ENCODE measurements at regions not wholly inside any gene's neighbourhood (a gene's known extent, or its start where the extent isn't known, plus 50 kb on each side); places are given as distances from the start of the nearest gene placed in this dataset.

GRCh38 chr7:142546452-142546851, 202.8 kb upstream of the PRSS1 start:
- Histone ChIP-seq H3K36me3 (ENCODE audit: control insufficient read depth in 1 of 2, insufficient read depth in 2 of 2, low read length in 2 of 2) (no peaks in the 10 kb centered on the region), H4K20me1 (ENCODE audit: insufficient read depth) (no peaks in the 10 kb centered on the region), H3K9me2 (ENCODE audit: insufficient read depth) (no peaks in the 10 kb centered on the region), H3K4me3 (replicated peaks in 1 of 2; ENCODE audit: low read depth in 1 of 2, low read length in 2 of 2) (no peak overlapping the region), H3K79me2 (ENCODE audit: insufficient read depth, low read length) (no peaks in the 10 kb centered on the region), H3K9ac (ENCODE audit: low read length) (no peak overlapping the region), H3K4me2 (ENCODE audit: low read length) (no peak overlapping the region), H2AFZ (ENCODE audit: low read depth, low read length, poor library complexity, severe bottlenecking) (no peak overlapping the region), H3K27me3 (ENCODE audit: insufficient read depth, low read length) (no peaks in the 10 kb centered on the region), H3K9me3 (ENCODE audit: control insufficient read depth in 1 of 2, insufficient read depth in 1 of 2, low read depth in 1 of 2, low read length in 2 of 2) (no peaks in the 10 kb centered on the region), H3K4me1 (ENCODE audit: control insufficient read depth in 1 of 2, insufficient read depth in 2 of 2, low read length in 2 of 2) (no peaks in the 10 kb centered on the region), H3K27ac (ENCODE audit: low read depth, low read length) (no peak overlapping the region)
- RAD21 ChIA-PET (ENCODE audit: low non-redundant PET in 1 of 2, low total read pairs in 2 of 2, uncharacterized antibody in 2 of 2, unreplicated experiment in 2 of 2), result no interaction called here
- no TSS peak for BruUV-seq (replicated peaks)
- CTCF ChIA-PET, result interaction anchor here (0.9 to 1.9 kb wide), 5 partner anchors 10 to 41 kb away, joined by 3 to 15 read pairs (median 5); no protein-coding TSS in a partner anchor
- DNase-seq (ENCODE audit: low read depth, low spot score), result no peak
- intact Hi-C loops (cut with micrococcal nuclease), result no loop called here
- TF ChIP-seq YY1 (IDR thresholded peaks at IDR 0.05; ENCODE audit: extremely low read depth, insufficient replicate concordance, low read depth, low read length) (no peak), POLR2AphosphoS5 (IDR thresholded peaks at IDR 0.05; ENCODE audit: low read depth, low read length) (no peak), ZBTB33 (IDR thresholded peaks at IDR 0.05; ENCODE audit: extremely low read depth, insufficient replicate concordance, low read length) (no peak)
- POLR2A ChIA-PET, result interaction anchor here (0.9 kb wide), 1 partner anchor 9 kb away, joined by 3 read pairs; no protein-coding TSS in a partner anchor
- ATAC-seq, result no peak

GRCh38 chr7:142542942-142543341, 206.3 kb upstream of the PRSS1 start:
- Histone ChIP-seq H3K9me3 (ENCODE audit: control insufficient read depth in 1 of 2, insufficient read depth in 1 of 2, low read depth in 1 of 2, low read length in 2 of 2) (no peaks in the 10 kb centered on the region), H3K27me3 (ENCODE audit: insufficient read depth, low read length) (no peaks in the 10 kb centered on the region), H3K79me2 (ENCODE audit: insufficient read depth, low read length) (no peaks in the 10 kb centered on the region), H3K4me1 (ENCODE audit: control insufficient read depth in 1 of 2, insufficient read depth in 2 of 2, low read length in 2 of 2) (peaks cover 0 to 11% of the 10 kb centered on the region in 2 experiments; a peak in 1 of 4 replicates), H3K36me3 (ENCODE audit: control insufficient read depth in 1 of 2, insufficient read depth in 2 of 2, low read length in 2 of 2) (no peaks in the 10 kb centered on the region), H3K4me2 (ENCODE audit: low read length) (no peak overlapping the region), H3K4me3 (replicated peaks in 1 of 2; ENCODE audit: low read depth in 1 of 2, low read length in 2 of 2) (no peak overlapping the region), H4K20me1 (ENCODE audit: insufficient read depth) (no peaks in the 10 kb centered on the region), H3K9me2 (ENCODE audit: insufficient read depth) (no peaks in the 10 kb centered on the region), H2AFZ (ENCODE audit: low read depth, low read length, poor library complexity, severe bottlenecking) (no peak overlapping the region), H3K27ac (ENCODE audit: low read depth, low read length) (no peak overlapping the region), H3K9ac (ENCODE audit: low read length) (no peak overlapping the region)
- BruUV-seq (replicated peaks), result no TSS peak
- DNase-seq (ENCODE audit: low read depth, low spot score) (no peak), ATAC-seq (no peak)
- intact Hi-C loops (cut with micrococcal nuclease), result no loop called here
- ChIA-PET CTCF (interaction anchor here (1.5 to 1.9 kb wide), 3 partner anchors 8 to 45 kb away, joined by 3 to 8 read pairs (median 7); no protein-coding TSS in a partner anchor), RAD21 (ENCODE audit: low non-redundant PET in 1 of 2, low total read pairs in 2 of 2, uncharacterized antibody in 2 of 2, unreplicated experiment in 2 of 2) (no interaction called here), POLR2A (no interaction called here)
- TF ChIP-seq CEBPB (IDR thresholded peaks at IDR 0.05; ENCODE audit: low read depth), result no peak
- TF ChIP-seq EGR1 (IDR thresholded peaks at IDR 0.05; ENCODE audit: low read depth), result no peak
- TF ChIP-seq YY1 (IDR thresholded peaks at IDR 0.05; ENCODE audit: extremely low read depth, insufficient replicate concordance, low read depth, low read length), result no peak
- no peak for TF ChIP-seq ZNF274 (IDR thresholded peaks at IDR 0.05; ENCODE audit: low read depth, low read length)
- TF ChIP-seq ATF3 (IDR thresholded peaks at IDR 0.05), result no peak
- no peak for TF ChIP-seq FOSL1 (IDR thresholded peaks at IDR 0.05; ENCODE audit: low read depth)
- no peak for TF ChIP-seq POLR2AphosphoS5 (IDR thresholded peaks at IDR 0.05; ENCODE audit: low read depth, low read length)
- TF ChIP-seq ELF1 (IDR thresholded peaks at IDR 0.05; ENCODE audit: borderline replicate concordance, low read depth), result no peak
- TF ChIP-seq CBX3 (IDR thresholded peaks at IDR 0.05; ENCODE audit: low read depth), result no peak
- TF ChIP-seq CTCF (IDR thresholded peaks at IDR 0.05 in 2 of 3, conservative IDR thresholded peaks at IDR 0.05 in 1 of 3; ENCODE audit: borderline replicate concordance in 1 of 3, insufficient read depth in 1 of 3, low read depth in 2 of 3, low read length in 2 of 3), result no peak
- TF ChIP-seq TCF7L2 (IDR thresholded peaks at IDR 0.05; ENCODE audit: borderline replicate concordance, extremely low read depth, insufficient read depth, insufficient read length), result no peak
- no peak for TF ChIP-seq JUND (IDR thresholded peaks at IDR 0.05)
- TF ChIP-seq POLR2A (IDR thresholded peaks at IDR 0.05; ENCODE audit: borderline replicate concordance, extremely low read depth, insufficient read depth, insufficient read length), result no peak
- no peak for TF ChIP-seq MAX (IDR thresholded peaks at IDR 0.05)
- no peak for TF ChIP-seq EZH2 (IDR thresholded peaks at IDR 0.05)

All from HCT116 (cell line).